Limb (tissue), 2 donors: ENCODE measurements at regions not wholly inside any gene's neighbourhood (a gene's known extent, or its start where the extent isn't known, plus 50 kb on each side); places are given as distances from the start of the nearest gene placed in this dataset.
"Not testable (repeated sequence)": the region's sequence is repeated elsewhere in the genome, so short reads cannot be mapped to it uniquely, and the experiment has no call there.

Experiments
- DNase-seq, 2 donors: peaks; one replicate each; pipeline ENCODE4 v3.0.0-alpha.2; 2016; ENCODE audit errors: extremely low spot score in 2 of 2

DNA sequence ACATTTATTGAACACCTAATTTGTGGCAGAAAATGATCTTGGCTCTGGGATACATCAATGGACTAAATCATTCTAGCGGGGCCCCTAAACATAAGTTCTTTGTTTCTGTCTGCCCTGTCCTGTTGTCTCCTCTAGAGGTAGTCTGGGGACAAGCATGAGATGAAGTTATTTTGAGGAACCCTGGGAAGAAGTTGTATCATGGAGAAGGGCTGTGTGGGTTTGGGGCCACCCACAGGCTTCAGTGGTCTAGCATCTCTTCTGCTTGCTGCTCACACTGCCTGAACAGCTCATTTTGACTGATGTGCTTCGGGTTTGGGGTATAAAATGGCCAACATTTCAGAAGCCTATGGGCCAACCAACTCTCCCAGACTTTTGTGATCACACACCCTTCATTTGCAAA, 50.3 kb upstream of the OSBPL11 start:
- no peak for DNase-seq

DNA sequence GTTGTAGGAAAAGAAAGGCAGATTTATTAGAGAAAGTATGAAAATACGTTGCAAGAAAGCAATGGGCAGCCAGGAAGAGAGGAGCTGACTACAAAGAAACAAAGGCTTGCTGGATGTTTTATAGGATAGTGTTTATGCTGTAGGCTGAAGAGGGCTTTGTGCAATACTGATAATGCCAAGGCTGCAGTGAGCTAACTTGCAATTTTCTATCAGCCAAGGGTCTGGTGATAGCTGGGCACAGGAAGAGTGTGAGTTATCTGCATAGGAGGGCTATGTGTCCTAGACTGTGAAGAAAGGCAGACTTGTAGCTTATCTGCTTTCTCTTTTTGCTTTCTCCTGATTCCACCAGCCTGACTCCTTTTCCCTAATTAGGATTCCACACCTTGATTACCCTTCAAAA, 51.3 kb upstream of the OSBPL11 start:
- DNase-seq: no peak

DNA sequence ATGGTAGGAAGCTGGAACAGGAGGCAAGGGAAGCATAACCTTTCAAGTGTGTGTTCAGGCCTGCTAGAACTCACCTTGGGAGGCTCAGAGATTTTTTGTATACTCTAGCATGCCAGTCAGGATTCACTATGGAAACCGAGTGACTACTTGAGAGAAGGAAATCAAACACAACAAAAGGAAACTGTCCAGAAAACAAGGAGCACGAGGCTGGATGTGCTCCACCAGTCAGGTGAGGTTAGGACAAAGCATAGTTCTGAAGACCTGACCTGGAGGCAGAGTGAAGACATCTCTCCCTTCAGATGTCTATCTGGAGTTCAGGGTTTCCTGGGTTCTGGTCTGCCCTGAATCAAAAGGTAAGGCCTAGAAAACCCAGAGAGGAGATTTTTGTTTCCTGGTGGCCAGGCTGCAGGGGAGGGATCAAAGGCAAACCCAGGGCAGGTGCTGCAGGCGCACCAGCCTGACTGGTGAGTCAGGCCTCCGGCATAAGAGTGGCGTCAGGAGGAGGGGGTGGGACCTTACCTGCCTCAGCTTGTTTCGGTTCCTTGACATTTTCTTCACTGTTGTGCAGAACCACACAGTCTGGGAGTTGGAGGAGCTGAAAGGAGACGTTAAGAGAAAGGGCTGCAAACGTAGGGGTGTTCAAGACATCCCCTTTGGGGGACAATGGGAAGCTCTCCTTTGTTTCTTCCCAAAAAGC, 52.2 kb upstream of the OSBPL11 start:
- DNase-seq: no peak

DNA sequence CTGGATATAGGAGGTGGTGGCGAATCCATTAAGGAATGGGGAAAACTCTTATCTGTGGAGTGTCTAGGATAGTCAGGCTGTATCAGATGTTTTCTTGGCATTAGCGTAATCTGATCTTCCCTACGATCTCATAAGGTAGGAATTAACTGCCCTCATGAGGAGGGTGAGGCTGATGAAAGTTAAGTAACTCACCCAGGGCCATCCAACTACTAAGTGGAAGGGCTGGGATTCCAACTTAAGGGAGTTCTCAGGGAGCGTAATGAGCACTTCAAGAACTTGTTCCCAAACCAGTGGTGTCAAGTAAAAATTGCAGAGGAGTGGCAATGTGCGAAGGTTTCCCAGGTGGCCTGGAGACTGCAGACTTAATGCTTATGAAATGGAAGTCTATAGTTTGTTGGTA, 55.9 kb upstream of the OSBPL11 start:
- no peak for DNase-seq

DNA sequence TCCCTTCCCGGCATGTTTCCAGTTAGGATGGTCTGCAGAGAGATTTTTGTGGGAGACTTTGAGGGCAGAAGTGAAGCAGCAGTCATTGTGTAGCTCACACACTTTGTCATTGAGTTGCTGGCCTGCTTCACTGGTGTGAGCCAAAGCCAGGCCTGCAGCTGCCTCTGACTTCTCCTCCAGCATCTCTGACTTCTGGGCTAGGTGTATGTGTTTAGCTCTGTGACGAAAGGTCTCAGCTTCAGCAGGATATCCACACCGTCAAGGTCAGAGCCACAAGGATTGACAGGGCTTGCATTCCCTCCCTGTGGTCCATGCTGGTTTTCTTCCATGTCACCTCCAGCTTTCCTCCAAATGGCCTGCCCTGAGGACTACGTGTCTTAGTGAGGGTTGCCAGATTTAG, 57.1 kb upstream of the OSBPL11 start:
- no peak for DNase-seq

DNA sequence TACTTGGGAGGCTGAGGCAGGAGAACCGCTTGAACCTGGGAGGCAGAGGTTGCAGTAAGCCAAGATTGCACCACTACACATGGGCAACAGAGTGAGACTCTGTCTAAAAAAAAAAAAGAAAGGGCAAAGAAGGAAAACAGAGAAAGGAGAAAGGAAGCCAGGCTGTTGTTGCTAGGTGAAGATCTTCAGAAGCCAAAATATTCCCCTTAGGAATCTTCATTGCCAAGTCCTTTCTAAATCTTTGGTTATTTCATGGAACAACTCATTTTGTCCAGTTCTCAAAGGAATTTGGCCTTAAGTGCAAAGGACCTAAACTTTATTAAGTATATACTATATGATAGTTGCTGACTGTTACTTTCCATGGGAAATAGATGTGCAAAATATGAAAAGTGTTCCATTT, 59.2 kb upstream of the OSBPL11 start:
- DNase-seq: no peak

GRCh38 chr3:125662675-125663074, 67.4 kb upstream of the OSBPL11 start:
- DNase-seq: no peak

GRCh38 chr3:125670352-125670751, 75.1 kb upstream of the OSBPL11 start:
- DNase-seq: no peak

DNA sequence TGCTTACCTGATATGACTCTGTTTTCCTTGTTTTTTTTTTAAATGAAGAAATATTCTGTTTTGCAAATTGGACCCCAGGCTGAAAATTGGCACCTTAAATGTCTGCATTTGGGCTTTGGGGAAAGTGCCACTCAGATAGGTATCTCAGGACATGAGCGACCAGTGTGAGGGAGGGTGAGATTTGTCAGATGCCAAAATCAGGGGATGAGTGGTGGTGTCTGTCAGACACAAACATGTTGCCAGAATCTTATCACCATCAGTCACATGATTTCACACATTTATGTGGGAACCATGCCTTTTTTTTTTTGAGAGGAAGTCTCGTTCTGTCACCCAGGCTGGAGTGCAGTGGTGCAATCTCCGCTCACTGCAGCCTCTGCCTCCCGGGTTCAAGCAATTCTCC, 75.6 kb upstream of the OSBPL11 start:
- no peak for DNase-seq

GRCh38 chr3:125671461-125672243, 76.4 kb upstream of the OSBPL11 start:
- no peak for DNase-seq

DNA sequence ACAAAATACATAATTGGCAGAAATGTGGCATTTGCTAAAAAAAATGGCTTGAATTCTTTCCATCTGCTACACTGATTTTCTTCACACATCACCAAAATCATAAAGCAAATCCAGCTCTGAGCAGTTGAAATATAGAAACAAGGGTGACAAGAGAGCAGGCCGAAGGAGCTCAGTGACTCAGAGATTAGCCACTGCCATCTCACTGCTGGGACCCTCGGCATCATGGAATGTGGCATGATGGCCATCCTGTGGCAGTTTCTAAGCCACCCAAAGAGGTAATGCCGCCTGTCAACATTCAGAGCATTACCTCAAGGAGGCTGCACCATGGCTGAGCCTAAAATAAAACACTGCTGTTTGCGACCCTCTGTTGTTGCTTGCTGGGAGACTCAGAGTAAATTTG, 80.5 kb upstream of the OSBPL11 start:
- DNase-seq: no peak

DNA sequence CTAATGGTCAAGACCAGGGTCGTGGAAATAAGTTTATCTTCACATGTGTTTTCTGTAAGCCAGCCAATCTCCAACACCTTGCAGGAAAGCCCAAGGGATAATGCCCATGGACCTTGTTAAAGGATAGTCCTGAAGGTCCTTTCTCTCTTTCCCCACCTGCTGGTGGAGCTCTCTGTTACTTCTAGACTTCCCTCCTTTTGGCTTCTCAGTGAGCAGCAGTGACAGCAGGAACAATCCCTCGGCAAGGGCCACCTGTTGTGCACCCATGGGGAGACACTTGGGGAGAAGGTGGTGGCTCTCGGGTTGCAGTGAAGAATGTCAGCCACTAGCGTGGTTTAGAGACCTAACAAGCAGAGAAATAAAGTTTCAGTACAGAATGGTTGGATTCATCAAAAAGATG, 84.0 kb upstream of the OSBPL11 start:
- DNase-seq: no peak

GRCh38 chr3:125681146-125681545, 85.8 kb upstream of the OSBPL11 start:
- DNase-seq: no peak

DNA sequence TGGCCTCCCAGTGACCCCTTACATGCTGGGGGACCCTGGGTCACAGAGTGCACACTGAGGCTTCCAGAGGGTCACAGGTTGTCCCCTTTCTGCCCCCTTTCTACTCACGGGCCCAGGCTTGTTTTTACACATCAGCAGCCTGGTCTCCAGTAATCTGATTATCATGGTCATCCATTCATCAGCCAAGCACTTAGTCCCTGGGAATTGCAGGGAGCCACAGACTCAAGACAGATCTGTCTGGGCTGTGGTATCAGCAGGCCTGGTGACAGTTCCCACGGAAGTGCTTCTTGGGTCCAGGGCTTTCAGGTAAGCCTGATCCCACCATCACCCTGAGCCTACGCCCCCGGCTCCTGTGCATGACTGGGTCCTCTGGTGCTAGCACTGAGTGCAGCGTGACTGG, 86.6 kb upstream of the OSBPL11 start:
- not testable (repeated sequence) for DNase-seq

DNA sequence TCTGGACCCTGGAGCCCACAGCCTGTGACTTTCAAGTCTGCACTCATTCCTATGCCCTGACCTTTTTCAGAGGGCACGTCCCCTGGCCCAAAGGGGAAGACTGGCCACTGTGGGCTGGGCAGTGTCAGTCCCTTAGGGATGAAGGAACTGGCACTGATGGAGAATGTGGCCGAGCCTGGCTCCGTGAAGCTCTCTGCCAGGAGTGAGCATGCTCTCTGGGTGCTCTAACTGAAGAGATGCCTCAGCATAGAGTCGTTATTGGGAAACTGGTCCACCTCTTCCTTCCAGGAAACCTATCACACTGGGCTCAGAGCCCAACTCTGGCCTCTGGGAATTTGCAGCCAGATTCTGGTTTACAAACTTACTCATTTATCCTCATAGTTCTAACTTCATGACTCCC, 87.3 kb upstream of the OSBPL11 start:
- DNase-seq: peak in 1 of 2 donors; percentile 58

GRCh38 chr3:125683067-125683829, 88.0 kb upstream of the OSBPL11 start:
- peak in 1 of 2 donors; percentile 53 for DNase-seq

GRCh38 chr3:125684199-125684598, 88.9 kb upstream of the OSBPL11 start:
- DNase-seq: peak in 1 of 2 donors; percentile 3

DNA sequence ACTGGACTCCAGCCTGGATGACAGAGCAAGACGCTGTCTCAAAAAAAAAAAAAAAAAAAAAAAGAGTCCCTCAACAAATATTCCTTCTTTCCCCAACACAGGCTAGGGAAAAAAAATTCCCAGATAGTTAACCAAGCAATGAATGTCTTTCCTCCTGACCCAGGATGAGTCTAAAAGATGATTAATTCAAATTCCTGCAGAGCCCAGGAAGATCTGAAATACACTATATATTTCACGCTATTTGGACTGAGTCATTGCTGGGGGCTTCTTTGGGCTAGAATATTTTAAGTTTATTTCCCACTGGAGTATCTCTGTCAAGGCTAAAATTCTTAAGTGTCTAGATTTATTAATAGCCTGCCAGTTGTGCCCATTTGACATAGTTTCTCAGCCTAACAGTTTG, 90.4 kb upstream of the OSBPL11 start:
- DNase-seq: not testable (repeated sequence)

- DNase-seq: no peak
Observed at GRCh38 chr3:125692361-125692760, 97.1 kb upstream of the OSBPL11 start.

GRCh38 chr3:125693887-125694286, 98.6 kb upstream of the OSBPL11 start:
- DNase-seq: no peak

- DNase-seq: no peak
Observed at GRCh38 chr3:125694761-125695294, 99.5 kb upstream of the OSBPL11 start.

GRCh38 chr3:125695688-125696087, 100.4 kb upstream of the OSBPL11 start:
- no peak for DNase-seq
